A673 (cell line): ENCODE measurements at regions not wholly inside any gene's neighbourhood (a gene's known extent, or its start where the extent isn't known, plus 50 kb on each side); places are given as distances from the start of the nearest gene placed in this dataset.
"Not testable (repeated sequence)": the region's sequence is repeated elsewhere in the genome, so short reads cannot be mapped to it uniquely, and the experiment has no call there.

Experiments used
- BruUV-seq: library from RNA; stranded (reverse); fragments of 400-500 nt; replicated peaks from 2 replicates; lab custom pipeline; 2021; lab: Mats Ljungman, UMichigan
- CTCF ChIA-PET: fragments of 300-600 bp; sonication (Branson Sonifier 250); formaldehyde crosslinking; loops from one replicate; lab custom pipeline; 2022; ENCODE audit warnings: antibody characterized with exemption; lab: Charles Lee
- POLR2A ChIA-PET: fragments of 300-600 bp; sonication (Branson Sonifier 250); formaldehyde crosslinking; loops from one replicate; lab custom pipeline; 2022; ENCODE audit warnings: antibody characterized with exemption; ENCODE audit not compliant: low non-redundant PET; lab: Charles Lee
- DNase-seq: peaks from one replicate; pipeline ENCODE4 v3.0.0-alpha.2; 2015; ENCODE audit warnings: low spot score
- H3K27ac ChIP-seq: fragments of 200-600 bp; sonication (generic); 2 replicates; pipeline ENCODE4 v1.5.1; 2016; ENCODE audit warnings: mixed run types, low read depth, mild to moderate bottlenecking, mixed read lengths, antibody characterized with exemption, low read length; ENCODE audit not compliant: poor library complexity, severe bottlenecking
- H3K27me3 ChIP-seq: fragments of 200-600 bp; sonication (generic); replicated peaks from 2 replicates; pipeline ENCODE4 v1.6.1; 2017; ENCODE audit warnings: mixed run types, low read depth, mild to moderate bottlenecking, mixed read lengths, antibody characterized with exemption, low read length; ENCODE audit not compliant: insufficient read depth, poor library complexity
- H3K36me3 ChIP-seq: fragments of 200-600 bp; sonication (generic); 2 replicates; pipeline ENCODE4 v1.6.1; 2016; ENCODE audit warnings: mixed run types, mild to moderate bottlenecking, mixed read lengths, antibody characterized with exemption, low read length; ENCODE audit not compliant: insufficient read depth, poor library complexity, severe bottlenecking
- H3K4me1 ChIP-seq: fragments of 200-600 bp; sonication (generic); 2 replicates; pipeline ENCODE4 v1.6.1; 2017; ENCODE audit warnings: mixed run types, mild to moderate bottlenecking, mixed read lengths, antibody characterized with exemption, low read length; ENCODE audit not compliant: insufficient read depth, poor library complexity, severe bottlenecking
- H3K4me3 ChIP-seq: fragments of 200-600 bp; sonication (generic); 2 replicates; pipeline ENCODE4 v1.5.1; 2016; ENCODE audit warnings: low read depth, mixed run types, mild to moderate bottlenecking, mixed read lengths, low read length; ENCODE audit not compliant: poor library complexity, severe bottlenecking
- H3K9me3 ChIP-seq: fragments of 200-600 bp; sonication (generic); 2 replicates; pipeline ENCODE4 v1.6.1; 2016; ENCODE audit warnings: mixed run types, low read depth, mild to moderate bottlenecking, mixed read lengths, antibody characterized with exemption, low read length; ENCODE audit not compliant: poor library complexity, severe bottlenecking
- CTCF ChIP-seq: fragments of 300-800, 200-600 bp; sonication (generic); conservative IDR thresholded peaks from 2 replicates; pipeline ENCODE4 v1.5.1; 2017; ENCODE audit warnings: low read depth, mild to moderate bottlenecking, antibody characterized with exemption, low read length, moderate library complexity, mixed read lengths
- EZH2 ChIP-seq: fragments of 200-600 bp; sonication (generic); IDR thresholded peaks from 2 replicates; pipeline ENCODE4 v1.6.1; 2017; ENCODE audit warnings: borderline replicate concordance, low read depth, mild to moderate bottlenecking, mixed read lengths, antibody characterized with exemption, low read length; ENCODE audit not compliant: poor library complexity, severe bottlenecking
- intact Hi-C: fragments of 100-400 bp; cut with micrococcal nuclease; formaldehyde crosslinking; loops from one replicate; pipeline ENCODE4 v1.10.0; 2022; ENCODE audit not compliant: unreplicated experiment

DNA sequence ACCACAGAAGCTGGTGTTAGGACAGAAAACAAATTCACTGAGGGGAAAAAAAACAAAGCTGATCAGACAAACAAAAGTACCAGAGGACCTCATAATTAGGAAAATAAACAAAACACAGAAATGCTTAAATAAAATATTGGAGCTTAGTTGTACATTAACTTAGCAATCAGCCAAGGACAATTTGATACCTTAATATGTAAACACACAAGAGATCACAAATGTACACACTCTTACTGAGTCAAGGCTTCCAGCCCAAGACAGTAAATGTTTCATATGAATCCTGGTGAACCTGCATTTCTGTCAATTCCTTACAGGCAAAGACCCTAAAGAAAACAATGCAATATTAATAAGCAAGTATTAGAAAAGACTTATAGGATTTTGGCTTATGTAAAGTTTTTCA lies 62.0 kb upstream of the SPTLC3 start:
- CTCF ChIA-PET, result no interaction called here
- Histone ChIP-seq H3K4me1 (no peaks in the 10 kb centered on the region), H3K27me3 (no peaks in the 10 kb centered on the region), H3K27ac (no peak overlapping the region), H3K36me3 (no peaks in the 10 kb centered on the region), H3K4me3 (no peak overlapping the region), H3K9me3 (no peaks in the 10 kb centered on the region)
- POLR2A ChIA-PET, result no interaction called here
- intact Hi-C loops, result no loop called here
- DNase-seq, result no peak
- no TSS peak for BruUV-seq
- no peak for TF ChIP-seq EZH2
- TF ChIP-seq CTCF, result no peak

DNA sequence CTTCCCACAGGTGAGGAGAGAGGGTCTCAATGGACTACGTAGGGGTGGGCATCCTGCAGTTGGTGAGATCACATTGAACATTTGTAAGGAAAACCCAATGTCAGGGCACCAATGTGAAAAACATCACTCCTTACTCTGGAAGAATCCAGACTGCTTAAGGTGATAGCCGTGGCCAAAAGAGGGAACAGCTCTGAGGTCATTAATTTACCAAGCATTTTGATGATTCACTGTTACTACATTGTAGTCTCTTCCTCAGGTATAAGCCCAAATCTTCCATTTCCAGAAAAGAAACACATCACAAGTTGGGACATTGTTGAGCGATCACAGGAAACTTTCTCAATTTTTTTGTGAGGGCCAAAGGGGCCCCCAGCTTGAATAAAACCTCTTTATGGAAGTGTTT lies 61.1 kb upstream of the SPTLC3 start:
- no peaks in the 10 kb centered on the region for H3K4me1 ChIP-seq
- H3K27ac ChIP-seq, result no peak overlapping the region
- no peak overlapping the region for H3K4me3 ChIP-seq
- POLR2A ChIA-PET, result no interaction called here
- intact Hi-C loops, result no loop called here
- H3K36me3 ChIP-seq, result no peaks in the 10 kb centered on the region
- TF ChIP-seq CTCF, result no peak
- no peak for TF ChIP-seq EZH2
- BruUV-seq, result no TSS peak
- H3K27me3 ChIP-seq, result no peaks in the 10 kb centered on the region
- no peaks in the 10 kb centered on the region for H3K9me3 ChIP-seq
- DNase-seq, result no peak
- CTCF ChIA-PET, result no interaction called here

DNA sequence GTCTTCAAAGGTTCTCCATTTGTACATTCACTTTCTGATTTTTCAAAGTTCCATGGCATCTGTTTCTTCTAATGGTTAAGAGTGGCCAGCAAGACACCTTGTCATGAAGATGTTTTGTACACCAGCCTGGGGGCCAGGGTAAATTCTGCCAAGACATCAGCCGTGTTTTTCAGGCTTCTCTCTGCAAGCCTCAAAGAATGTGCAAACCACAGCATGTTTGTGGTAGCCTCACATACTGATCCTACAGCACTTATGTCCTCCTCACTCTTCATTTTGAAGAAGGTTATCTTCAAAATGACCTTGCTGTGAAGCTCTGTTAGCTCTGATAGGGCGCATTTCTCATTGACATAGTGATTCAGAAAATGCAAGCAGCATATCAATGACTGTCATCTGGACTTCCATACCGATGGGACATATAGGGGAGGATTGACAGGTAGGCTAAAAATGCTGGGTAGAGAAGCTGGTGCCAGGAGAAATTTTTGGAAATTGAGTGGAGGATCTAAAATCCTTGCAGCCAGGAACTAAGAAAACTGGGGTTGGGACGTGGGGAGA lies 59.3 kb upstream of the SPTLC3 start:
- intact Hi-C loops, result no loop called here
- no peak overlapping the region for H3K27ac ChIP-seq
- ChIA-PET CTCF (no interaction called here), POLR2A (no interaction called here)
- DNase-seq, result no peak
- H3K4me1 ChIP-seq, result no peaks in the 10 kb centered on the region
- no peaks in the 10 kb centered on the region for H3K9me3 ChIP-seq
- no peak overlapping the region for H3K4me3 ChIP-seq
- BruUV-seq, result no TSS peak
- H3K36me3 ChIP-seq, result no peaks in the 10 kb centered on the region
- no peaks in the 10 kb centered on the region for H3K27me3 ChIP-seq
- TF ChIP-seq EZH2 (no peak), CTCF (no peak)

DNA sequence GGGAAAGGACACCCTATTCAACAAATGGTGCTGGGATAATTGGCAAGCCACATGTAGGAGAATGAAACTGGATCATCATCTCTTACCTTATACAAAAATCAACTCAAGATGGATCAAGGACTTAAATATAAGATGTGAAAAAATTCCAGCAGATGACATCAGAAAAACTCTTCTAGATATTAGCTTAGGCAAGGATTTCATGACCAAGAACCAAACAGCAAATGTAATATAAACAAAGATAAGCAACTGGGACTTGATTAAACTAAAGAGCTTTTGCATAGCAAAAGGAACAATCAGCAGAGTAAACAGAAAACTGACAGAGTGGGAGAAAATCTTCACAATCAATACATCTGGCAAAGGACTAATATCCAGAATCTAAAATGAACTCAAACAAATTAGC lies 54.5 kb upstream of the SPTLC3 start:
- POLR2A ChIA-PET, DNase-seq, H3K9me3 ChIP-seq, intact Hi-C loops, H3K27ac ChIP-seq, CTCF ChIA-PET, H3K4me1 ChIP-seq, H3K27me3 ChIP-seq, BruUV-seq, H3K36me3 ChIP-seq, H3K4me3 ChIP-seq: not testable (repeated sequence)
